GM21825 (cell line): ENCODE measurements at regions not wholly inside any gene's neighbourhood (a gene's known extent, or its start where the extent isn't known, plus 50 kb on each side); places are given as distances from the start of the nearest gene placed in this dataset.

Source experiments
- ATAC-seq: cut with Tn5 transposase; IDR thresholded peaks from one replicate; pipeline ENCODE4 v1.9.1; 2021; ENCODE audit warnings: mild to moderate bottlenecking, moderate library complexity; ENCODE audit not compliant: unreplicated experiment

DNA sequence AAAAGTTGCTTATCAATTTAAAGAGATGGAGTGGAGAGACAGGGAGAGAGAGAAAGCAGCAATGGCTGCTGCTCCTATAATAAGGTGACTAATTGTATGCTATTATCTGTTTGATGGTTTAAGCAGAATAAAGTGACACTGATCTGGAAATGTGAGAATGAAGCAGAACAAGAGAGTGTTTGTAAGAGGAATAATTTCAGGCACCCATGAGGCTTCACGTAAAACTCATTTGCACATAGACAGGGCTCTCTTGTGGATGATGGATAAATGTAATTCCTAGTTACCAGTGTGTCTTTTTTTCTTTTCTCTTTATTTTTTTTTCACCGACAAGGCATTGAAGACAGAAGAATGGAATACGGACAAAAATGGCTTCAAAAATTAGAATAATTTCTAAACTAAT is 228.8 kb upstream of the TYRP1 start:
- no peak for ATAC-seq

DNA sequence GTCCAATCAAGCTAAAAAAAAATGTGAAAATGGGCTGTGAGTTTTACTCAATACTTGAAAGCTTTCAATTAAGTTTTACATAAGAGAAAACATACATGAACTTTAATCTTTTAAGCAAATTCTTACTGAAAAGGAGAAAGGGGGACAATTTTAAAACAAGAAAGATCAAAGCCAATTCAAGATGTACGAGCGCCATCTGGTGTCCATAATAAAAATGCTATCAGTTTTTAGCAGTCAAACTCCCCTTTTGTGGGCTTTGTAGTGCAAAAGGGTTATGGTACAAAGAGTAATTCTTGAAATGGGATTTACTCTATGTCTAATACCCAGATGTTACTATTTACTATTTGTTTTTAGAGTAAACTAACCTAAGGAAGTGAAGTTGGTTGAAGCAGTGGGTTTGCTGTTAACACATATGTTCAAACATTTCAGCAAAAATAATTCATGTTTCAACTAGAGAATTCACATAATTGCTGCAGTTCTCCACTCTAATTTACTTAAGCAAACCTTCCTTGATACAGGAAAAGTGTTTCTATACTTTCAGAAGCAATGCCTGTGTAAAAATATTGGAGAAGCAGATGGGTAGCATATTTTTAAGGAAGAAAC is 228.2 kb upstream of the TYRP1 start:
- ATAC-seq = no peak

DNA sequence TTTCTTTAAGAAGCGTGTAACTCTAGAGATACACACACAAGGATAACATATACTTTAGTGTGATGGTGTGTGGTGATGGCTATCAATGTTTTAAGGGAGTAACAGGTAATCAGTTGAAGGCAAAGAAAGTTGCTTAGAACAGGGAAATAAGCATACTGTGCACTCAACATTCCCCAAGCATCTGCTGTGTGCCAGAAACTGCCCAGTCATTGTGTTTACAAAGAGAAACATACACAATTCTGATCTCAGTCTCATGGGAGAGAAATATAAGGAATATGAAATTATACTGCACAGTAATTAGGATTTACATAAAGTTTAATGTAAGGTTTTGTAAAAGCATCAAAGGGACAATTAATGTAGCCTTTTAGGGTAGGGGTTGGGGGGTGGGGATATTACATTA is 224.1 kb upstream of the TYRP1 start:
- ATAC-seq = no peak

DNA sequence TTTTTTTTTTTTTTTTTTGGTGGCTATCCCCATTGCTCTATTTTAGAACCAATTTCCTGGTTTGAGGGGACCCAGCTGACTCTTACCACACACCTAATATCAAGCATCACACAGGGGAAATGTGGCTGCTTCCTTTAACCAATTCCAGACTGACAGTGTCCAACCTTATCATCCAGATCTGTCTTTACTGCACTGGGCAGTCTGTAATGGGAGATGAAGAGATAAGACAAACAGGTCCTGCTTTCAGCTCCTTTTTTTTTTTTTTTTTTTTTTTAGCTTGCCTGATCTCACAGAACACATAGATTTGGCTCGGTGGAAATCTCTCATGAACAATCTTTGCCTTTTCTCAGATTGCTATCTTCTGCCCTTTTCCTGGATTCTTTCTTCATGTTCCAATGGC is 198.8 kb upstream of the TYRP1 start:
- no peak for ATAC-seq

DNA sequence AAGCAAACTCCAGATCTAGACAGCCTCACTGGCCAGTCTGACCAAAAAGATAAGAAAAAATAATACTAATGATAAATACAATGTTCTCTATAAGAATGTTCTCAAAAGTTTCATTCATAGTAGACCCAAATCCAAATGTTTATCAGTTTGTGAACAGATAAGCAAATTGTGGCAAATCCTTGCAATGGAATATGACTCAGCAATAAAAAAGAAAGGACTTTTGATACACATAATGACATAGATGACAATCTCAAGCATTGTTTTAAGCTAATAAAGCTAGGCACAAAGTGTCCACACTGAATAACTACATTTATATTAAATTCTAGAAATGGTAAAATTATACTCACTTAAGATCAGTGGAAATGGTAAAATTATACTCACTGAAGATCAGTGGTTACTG is 195.4 kb upstream of the TYRP1 start:
- no peak for ATAC-seq

DNA sequence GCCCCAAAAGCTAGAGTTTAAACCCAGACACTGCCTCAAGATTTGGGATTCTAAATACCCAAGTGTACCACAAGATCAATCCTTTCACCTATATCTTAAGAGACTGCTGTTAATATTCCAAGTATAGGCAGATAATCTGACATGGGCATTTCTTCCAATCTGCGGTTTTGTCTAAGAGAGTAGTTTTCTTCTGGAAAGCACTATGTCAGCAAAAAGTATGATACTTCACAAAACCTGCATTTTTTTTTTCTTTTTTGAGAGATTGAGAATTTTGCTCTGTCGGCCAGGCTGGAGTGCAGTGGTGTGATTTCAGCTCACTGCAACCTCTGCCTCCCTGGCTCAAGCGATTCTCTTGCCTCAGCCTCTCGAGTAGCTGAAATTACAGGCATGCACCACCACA is 190.7 kb upstream of the TYRP1 start:
- no peak for ATAC-seq

DNA sequence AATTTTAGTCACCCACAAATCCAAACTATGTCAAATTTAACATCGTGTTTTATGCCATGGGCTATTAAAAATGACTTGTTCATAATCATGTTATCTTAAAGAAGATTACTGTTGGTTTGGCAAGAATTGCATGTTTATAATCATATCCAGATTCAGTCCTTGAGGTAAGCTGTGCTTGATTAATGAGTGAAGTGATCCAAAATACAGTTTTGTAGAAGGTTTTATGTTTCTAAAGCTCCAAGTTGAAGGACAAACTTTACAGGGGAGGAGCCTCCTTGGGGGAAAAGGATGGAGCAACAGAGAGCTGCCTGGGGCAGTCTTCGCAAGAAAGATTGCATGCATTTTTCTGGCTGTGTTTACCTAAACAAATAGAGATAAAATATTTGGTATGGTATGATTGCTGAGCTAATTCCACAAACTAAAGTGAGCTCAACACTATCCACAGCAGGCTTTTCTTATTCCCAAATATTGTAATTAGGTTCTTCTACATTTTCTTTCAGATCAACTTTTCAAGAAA is 189.5 kb upstream of the TYRP1 start:
- ATAC-seq = no peak

DNA sequence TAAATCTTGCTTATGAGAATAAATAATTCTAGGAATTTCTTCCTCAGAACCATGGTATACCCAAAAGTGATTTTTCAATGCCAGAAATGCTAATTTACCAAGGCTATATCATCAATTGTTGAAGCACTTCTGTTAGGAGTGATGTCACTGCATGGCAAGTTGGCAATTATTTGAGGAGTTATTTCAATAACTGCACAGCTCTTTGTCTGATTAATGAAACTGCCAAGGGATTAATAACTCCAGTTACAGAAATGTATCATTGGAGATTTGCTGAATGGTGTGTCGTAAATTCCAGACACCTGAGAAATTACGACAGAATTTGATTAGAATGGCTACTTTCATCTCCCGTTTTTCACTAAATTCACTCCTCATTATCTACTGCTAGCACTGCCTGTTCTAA is 182.6 kb upstream of the TYRP1 start:
- ATAC-seq = no peak

DNA sequence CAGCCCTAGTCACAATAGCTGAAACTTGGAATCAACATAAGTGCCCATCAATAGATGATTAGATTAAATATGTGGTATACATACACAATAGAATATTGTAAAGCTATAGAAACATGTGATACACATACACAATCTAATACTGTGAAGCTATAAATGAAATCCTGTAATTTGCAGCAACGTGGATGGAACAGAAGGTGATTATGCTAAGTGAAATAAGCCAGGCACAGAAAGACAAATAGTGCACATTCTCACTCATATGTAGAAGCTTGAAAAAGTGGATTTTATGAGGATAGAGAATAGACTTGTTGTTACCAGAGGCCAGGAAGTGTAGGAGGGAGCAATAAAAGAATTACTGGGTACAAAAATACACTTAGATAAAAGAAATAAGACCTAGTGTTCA is 181.5 kb upstream of the TYRP1 start:
- no peak for ATAC-seq

DNA sequence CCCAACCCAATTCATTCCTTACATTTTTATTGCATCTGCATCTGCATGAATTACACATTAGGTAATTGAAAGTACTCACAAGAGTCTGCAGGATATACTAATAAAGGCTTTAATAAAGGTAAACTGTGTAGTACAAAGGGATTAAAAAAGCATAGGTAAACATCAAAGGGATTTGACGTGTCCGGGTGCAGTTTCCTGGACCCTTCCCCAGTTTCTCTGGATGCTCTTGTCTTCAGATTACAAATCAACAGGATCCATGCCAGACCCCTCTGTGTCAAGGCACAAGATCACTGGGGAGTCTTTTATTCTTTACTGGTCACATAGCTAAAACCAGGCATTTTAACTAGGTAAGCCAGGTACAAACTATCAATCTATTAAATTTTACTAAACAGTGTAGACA is 177.2 kb upstream of the TYRP1 start:
- ATAC-seq = no peak

DNA sequence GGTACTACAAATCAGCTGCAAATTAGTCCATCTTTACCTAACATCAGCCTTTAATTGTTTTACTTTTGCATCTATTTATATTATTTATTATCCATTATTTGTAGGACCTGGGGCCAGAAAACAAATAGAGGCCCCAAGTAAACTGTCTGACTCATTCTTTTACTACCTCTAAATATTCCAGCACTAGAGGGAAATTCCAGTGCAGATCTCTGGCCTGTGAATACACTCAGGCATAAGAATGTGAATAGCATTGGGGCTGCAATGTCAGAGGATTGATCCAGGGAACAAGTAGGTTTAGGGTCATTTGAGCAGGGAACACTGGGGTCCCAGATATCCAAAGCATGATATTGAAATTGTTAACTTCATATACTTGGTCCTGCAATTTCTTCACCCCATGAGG is 176.6 kb upstream of the TYRP1 start:
- ATAC-seq = no peak

DNA sequence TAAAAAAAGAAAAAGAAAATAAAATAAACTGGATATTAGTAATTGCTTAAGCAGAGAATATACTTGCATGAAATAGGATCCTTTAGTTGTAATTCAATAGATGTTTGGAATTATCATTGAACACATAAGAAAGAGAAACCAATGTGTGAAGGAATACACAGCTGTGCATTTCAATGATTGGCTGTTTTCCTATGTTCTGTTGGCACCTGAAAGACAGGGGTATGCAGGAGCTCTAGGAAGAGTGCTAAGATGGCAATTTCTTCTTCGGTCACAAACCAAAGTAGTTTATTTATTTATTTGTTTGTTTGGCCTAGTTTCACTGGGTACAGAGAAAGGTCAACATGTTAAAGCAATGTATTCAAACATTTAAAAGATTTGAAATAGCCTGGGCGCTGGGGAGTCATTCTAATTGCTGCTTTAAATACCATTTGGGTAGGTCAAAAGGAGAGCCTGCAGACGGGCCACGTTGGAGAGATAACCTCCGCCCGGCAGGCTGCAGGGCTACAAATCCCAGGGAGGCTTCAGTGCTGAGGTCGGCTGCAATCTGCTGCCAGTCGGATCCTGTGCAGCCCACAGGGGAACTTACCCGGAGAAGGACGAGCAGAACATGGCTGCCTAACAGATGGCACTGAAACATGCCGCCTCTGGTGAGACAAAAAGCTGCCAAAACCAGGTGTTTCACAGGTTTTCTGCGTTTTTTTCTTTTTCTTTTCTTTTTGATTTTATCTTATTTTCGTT is 154.2 kb upstream of the TYRP1 start:
- ATAC-seq = no peak

DNA sequence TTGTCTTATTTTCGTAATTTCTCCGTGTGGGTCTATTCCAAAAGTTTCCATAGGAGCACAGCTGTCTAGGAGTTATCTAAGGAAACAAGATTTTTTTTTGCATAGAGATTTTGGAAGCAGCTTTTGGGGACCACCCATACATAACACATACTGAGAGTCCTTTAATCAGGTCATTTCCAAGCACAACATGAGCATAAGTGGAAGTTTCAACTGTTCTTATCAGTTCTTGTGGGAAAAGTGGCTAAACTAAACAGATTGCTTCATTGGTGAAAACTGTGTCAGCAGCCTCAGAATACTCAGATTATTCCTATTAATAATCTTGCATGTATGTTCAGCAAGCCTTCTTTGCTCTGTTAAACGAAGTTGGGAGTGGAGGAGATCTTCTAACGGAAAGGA is 153.6 kb upstream of the TYRP1 start:
- ATAC-seq = no peak

DNA sequence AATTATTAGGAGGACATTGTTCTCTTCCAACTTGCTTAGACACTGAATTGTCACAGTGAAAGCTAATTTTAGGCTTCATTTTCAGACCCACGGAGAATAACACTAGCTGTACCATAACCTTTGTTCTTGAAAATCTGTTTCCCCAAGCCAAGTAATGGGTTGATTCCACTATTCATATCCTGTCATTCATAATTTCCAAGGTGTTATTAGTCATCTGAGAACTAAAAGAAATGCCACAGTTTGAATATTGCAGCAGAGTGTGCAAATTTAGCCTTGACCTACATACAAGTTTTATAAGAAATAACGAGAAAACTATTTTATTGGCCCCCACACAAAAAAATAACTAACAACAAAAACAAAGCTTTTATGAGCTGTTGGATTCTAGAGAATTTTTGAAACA is 148.5 kb upstream of the TYRP1 start:
- ATAC-seq = no peak

DNA sequence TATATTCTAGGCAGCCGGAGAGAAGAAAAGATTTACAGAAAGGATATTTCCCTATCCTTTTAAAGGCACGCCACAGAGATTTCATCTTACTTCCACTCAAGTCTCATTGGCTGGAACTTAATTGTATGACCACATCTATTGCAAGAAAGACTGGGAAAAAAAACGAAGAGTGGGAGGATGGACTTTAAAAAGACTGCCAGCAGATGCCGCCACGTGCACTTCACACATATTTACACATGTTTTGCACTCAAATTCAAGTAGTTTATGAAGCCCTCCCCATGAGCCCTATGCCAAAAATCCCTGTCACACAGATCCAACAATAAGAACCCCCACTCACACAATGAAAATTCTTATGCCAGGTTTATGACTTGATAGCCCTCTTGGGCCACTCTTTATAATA is 138.5 kb upstream of the TYRP1 start:
- no peak for ATAC-seq

DNA sequence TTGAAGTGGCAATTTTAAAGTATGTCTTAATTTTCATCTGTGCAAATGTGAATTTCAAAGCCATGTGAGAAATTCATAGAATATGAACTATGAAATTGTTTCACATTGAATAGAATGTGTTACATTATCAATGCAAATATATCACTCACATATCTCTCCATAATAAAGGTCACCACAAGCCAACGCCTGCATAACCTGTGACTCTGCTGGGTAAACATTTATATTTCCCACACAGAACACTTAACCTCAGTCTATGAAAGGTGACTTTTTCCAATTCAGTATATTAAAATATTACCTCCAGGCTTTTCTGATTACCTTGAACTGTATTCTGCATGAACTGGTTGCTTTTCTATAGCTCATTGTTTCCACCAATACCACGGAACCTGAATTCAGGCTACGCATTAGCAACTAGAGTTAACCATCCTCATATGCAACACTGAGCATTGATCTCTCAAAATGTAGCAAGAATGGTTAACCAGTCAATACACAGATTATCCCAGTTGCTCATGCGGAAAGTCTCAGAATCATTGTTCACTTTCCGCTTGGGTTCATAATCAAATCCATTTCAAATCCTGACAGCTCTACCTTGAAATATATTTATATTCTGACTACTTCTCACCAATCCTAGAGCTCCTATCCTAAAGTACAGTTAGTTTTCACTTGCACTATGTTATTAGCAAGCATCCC is 126.6 kb upstream of the TYRP1 start:
- no peak for ATAC-seq

DNA sequence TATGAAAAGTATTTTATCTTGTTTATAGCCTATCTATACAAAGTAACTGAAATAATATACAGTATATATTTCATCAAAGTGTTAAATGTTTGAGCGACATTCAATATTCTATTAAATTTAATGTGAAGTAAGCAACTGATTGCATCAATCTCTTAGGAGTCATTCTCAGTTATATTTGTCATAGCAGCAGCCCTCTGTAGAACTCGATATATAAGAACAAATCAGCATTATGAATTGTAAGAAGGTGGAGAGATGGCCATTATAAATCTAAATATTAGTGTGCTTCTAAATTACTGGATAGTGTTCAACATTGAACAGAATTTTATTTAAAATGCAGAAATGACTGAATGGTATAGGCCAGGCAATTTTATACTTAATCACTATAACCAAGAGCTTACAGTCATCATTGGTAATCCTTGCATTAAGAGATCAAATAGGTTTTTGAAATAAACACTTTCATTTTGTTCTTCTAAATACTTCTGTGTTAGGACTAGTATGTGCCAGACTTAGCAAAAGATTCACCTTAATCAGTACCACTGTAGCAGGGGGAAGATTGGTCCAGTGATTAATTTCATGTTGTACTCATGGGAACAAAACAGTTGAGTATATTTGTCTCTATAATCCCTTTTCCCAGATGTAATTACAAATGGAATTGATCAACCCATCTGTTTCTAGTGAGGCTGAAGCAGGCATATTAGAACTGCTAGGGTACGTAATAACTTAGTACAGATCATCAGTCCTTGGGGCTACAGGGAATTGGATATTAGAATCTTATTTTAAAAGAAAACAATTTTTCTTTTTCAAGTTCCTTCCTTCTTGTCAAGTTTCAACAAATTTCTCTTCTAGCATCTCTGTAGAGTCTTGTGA is 108.3 kb upstream of the TYRP1 start:
- ATAC-seq = no peak

DNA sequence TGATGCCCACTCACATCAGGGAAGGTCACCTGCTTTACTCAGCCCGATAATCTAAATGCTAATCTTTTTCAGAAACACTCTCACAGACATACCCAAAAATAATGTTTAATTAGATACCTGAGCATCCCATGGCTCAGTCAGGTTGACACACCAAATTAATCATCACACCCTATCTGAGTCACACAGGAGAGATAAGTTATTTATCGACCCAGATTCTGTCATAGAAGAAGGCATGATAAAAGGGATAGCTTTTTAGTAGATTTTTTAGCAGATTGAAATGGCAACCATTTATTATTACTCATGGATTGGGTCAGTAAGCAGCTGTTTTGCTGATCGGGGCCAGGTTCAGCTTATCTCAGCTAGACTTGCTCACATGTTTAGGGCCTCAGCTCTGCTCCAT is 97.8 kb upstream of the TYRP1 start:
- ATAC-seq = no peak

DNA sequence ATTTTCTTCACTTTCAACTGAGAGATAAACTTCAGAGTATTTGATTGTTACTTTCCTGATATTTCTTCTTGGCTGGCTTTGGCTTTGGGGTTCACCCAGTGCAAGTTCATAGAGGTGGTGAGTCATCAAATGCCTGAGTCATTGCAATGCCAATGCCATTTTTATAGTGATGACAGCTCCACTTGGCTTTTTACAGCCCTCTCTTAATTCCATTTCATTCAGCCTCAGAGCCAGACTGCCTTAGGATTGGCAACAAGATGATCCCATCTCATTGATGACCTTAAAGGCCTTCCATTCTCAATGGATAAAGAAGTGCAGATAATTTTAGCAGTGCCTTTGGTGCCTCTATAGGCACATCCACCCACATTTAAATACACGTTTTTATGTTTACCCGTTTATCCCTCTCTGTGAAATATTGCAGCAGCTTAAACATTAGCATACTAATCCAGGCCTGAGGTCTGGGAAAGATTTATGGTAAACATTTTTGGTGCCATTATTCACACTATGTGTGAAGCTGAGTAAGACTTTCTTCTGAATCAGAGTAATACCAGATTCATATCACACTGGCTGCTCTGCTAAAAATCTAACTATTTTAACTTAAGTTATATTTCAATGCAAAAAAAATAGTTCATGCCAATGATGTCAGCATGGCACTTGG is 88.9 kb upstream of the TYRP1 start:
- ATAC-seq = no peak

DNA sequence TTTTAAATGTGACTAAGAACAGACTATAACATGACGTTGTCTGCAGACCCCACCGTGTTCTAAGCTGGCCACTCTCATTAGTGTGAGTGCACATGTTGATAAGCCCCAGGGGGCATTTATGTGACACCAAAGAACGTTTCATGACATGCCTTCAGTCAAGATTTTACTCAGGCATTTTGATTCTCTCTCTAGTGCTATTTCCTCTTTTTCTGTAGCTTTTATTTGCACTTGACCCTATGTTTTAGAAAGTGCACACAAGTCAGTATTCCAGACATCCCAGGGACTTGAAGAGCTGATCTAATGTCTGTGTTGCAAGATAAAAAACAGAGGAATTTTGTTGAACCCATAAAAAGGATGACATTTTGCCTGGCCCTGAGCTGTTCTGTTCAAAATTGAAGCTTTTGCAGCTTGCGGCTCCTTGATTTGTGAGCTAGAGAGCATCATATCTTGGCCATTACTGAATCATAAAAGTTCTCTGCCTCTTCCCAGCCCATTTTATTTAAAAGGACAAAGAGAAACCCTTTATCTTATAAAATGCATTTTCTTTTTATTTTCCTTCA is 80.9 kb upstream of the TYRP1 start:
- no peak for ATAC-seq
